ENCODE measurements at regions not wholly inside any gene's neighbourhood (a gene's known extent, or its start where the extent isn't known, plus 50 kb on each side); places are given as distances from the start of the nearest gene placed in this dataset.

DNA sequence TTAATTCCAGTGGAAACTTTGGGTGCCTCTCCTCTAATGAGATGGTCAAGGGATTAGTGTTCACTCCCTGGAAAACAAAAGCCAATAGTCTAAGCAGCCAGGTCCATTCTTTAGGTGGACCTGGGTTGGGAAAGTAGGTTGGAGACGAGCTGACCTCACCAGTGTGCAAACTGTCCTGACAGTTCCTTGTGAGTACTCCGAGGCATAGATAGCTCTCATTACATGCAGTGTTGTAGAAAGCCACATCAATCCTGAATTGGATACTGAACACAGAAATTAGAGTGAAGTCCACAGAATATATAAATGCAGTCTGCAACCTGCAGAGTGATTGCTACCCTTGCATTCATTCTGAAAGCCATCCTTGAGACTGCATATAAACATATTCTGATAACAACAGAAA, 675.1 kb upstream of the CXADR start:
- TF ChIP-seq, protein P1, sequence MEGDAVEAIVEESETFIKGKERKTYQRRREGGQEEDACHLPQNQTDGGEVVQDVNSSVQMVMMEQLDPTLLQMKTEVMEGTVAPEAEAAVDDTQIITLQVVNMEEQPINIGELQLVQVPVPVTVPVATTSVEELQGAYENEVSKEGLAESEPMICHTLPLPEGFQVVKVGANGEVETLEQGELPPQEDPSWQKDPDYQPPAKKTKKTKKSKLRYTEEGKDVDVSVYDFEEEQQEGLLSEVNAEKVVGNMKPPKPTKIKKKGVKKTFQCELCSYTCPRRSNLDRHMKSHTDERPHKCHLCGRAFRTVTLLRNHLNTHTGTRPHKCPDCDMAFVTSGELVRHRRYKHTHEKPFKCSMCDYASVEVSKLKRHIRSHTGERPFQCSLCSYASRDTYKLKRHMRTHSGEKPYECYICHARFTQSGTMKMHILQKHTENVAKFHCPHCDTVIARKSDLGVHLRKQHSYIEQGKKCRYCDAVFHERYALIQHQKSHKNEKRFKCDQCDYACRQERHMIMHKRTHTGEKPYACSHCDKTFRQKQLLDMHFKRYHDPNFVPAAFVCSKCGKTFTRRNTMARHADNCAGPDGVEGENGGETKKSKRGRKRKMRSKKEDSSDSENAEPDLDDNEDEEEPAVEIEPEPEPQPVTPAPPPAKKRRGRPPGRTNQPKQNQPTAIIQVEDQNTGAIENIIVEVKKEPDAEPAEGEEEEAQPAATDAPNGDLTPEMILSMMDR (IDR thresholded peaks at IDR 0.05; ENCODE audit: borderline replicate concordance, insufficient read depth, low read depth, low read length) = no peak
- no peak overlapping the region for H3K4me3 ChIP-seq (ENCODE audit: low read depth, low read length)

DNA sequence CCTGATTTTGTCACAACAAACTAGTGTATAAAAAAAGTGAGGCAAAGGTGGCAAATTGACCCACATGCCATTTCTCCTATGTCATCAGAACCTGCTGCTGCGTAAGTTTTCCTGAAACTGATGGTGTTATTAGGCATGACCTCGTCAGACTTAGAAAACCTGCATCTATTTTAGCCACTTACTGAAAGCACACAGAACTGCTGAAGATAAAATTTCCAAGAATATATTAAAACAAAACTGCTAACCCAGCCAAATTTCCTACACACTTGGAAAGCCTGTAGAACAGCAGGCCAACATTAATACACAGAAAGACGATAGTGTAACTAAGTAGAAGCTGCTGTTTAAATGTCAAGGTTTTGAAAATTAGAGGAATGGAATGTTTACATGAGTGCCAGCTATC, 674.5 kb upstream of the CXADR start:
- TF ChIP-seq, protein P1 (IDR thresholded peaks at IDR 0.05; ENCODE audit: borderline replicate concordance, insufficient read depth, low read depth, low read length) = no peak
- H3K4me3 ChIP-seq (ENCODE audit: low read depth, low read length) = no peak overlapping the region

DNA sequence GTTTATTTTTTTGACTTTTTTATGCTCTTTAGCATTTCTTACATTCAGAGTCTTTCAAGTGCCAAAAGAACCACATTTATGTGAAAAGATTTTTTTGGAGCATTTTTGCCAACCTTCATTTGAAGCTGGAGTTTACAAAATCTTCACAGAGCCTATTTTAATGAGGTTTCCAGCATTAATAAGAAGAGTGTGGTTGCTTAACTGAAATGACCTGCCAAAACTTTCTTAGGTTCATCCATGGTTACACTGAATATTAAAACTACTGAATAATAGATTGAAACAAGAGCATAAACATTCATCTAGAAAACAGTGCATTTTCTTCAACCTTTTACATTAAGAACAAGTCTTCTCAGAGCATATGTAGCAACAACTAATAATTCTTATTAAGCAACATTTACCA, 672.3 kb upstream of the CXADR start:
- TF ChIP-seq, protein P1 (IDR thresholded peaks at IDR 0.05; ENCODE audit: borderline replicate concordance, insufficient read depth, low read depth, low read length) = no peak
- no peak overlapping the region for H3K4me3 ChIP-seq (ENCODE audit: low read depth, low read length)

DNA sequence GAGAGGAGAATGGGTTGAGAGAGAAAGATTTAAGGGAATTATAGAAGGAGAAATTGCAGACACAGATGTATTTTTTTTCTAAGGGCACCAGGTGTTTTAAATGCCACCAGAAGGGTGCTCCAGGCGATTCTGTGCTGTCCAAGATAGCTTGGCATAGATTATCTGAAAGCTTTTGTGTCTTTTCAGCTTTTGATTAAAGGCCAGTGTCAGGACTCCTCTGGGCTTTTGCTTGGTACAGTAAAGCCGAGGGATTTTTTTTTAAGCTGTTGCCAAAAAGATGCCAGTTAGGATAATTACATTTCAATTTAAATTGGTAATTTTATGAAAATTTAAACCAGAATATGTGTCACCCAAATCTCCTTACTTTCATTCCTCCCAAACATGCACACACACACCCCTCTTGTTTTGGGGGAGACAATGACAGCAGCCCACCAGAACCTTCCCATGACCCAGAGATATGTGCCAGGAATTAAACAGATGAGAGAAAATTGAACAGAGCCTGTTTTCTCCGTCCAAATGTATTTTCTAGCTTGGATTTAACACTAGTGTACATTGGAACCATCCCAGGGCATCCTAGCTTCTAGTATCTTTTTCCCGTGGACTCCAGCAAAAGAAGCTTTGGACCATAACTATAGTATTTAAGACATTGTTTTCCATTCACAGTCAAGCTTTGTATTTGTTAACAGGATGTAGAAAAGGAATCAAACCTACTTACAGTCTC, 670.7 kb upstream of the CXADR start:
- TF ChIP-seq, protein P1 (IDR thresholded peaks at IDR 0.05; ENCODE audit: borderline replicate concordance, insufficient read depth, low read depth, low read length) = no peak
- H3K4me3 ChIP-seq (ENCODE audit: low read depth, low read length) = no peak overlapping the region

DNA sequence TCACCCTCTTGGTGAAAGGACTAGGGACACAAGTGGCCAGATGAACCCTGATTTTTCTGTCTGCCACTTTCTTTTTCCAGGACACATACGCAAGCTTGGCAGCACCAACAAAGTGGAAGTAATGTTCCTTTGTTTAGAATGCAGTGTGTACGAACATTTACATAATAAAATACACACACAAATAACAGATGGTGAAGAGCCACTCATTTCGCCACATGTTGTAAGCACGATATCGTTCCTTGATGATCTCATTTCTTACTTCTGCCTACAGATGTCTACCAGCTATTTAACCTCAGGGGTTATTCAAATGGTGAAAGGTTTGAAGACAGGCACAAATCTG, 670.2 kb upstream of the CXADR start:
- H3K4me3 ChIP-seq (ENCODE audit: low read depth, low read length) = no peak overlapping the region
- TF ChIP-seq, protein P1 (IDR thresholded peaks at IDR 0.05; ENCODE audit: borderline replicate concordance, insufficient read depth, low read depth, low read length) = no peak

DNA sequence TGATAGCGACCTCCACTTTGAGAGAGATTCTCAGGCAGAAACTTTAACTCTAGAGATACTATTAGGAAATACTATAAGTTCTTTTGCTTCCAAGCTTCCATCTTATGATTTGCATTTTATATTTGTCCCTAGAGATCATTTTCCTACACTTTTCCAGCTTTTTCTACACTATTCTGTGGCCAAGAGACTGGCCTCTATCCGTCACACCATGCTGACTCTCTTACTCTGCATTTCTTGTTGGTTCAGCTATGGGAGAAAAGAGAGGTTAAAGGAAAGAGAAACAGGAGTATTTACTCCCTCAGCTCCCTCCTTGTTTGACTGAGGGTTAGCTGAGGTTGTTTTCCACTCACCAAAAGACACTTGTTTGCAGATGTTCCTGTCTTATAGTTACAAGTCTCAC, 665.6 kb upstream of the CXADR start:
- TF ChIP-seq, protein P1 (IDR thresholded peaks at IDR 0.05; ENCODE audit: borderline replicate concordance, insufficient read depth, low read depth, low read length) = no peak

DNA sequence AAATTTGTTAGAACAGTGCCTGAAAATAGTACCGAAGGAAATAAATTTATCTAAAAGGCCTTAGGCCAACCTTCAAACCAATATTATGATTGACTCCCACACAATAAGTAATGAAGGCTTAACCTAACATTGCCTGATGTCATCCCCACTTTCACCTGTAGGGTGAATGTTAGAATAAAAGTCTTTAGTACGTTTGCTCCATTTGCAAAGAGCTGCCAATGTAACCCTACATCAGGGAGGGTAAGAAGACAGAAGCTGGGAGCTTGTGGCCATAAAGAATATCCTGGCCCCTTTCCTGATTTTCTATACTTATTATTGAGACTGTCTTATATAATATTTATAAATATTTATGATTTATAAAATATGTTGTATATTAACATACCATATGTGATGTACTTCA, 661.8 kb upstream of the CXADR start:
- TF ChIP-seq, protein P1 (IDR thresholded peaks at IDR 0.05; ENCODE audit: borderline replicate concordance, insufficient read depth, low read depth, low read length) = no peak
- no peak overlapping the region for H3K4me3 ChIP-seq (ENCODE audit: low read depth, low read length)

More for the DNA sequence above, 665.6 kb upstream of the CXADR start:
- no peak overlapping the region for H3K4me3 ChIP-seq (ENCODE audit: low read depth, low read length)
